ENCODE measurements at regions not wholly inside any gene's neighbourhood (a gene's known extent, or its start where the extent isn't known, plus 50 kb on each side); places are given as distances from the start of the nearest gene placed in this dataset.

- no peak overlapping the region for H3K4me3 ChIP-seq (ENCODE audit: low read length)
- peaks cover 4% of the 10 kb centered on the region for H3K4me1 ChIP-seq (ENCODE audit: control insufficient read depth, low read depth, low read length)
- no peaks in the 10 kb centered on the region for H3K9me3 ChIP-seq (ENCODE audit: control insufficient read depth, low read depth, low read length)
- H3K27ac ChIP-seq (ENCODE audit: low read length) = no peak overlapping the region
- H3K9ac ChIP-seq (ENCODE audit: low read length) = no peak overlapping the region
- H3K36me3 ChIP-seq (ENCODE audit: control insufficient read depth, low read depth, low read length) = no peaks in the 10 kb centered on the region
- H3K27me3 ChIP-seq (ENCODE audit: control insufficient read depth, insufficient read depth, low read length) = peaks cover 13% of the 10 kb centered on the region
Observed at GRCh38 chr20:22442318-22442717, 142.1 kb downstream of the FOXA2 start.

DNA sequence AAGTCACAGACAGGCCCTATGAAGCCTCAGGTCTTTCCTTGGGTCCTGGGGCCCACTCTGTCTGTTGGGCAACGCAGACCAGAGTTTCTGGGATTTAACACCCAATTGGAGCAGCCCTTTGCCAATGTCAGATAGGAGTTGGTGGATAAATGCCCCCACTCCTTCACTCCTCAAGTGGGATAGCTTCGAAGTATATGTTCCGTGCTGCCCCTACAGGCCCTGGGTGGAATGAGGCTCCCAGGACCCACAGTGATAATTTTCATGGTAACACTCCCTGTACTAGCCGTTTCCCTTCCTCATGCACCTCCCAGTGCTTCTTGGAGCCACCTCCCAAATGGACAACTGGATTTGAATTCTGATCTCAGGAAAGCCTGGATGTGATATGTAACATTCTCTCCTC, 145.4 kb downstream of the FOXA2 start:
- no peak overlapping the region for H3K9ac ChIP-seq (ENCODE audit: low read length)
- peaks cover 4% of the 10 kb centered on the region for H3K4me1 ChIP-seq (ENCODE audit: control insufficient read depth, low read depth, low read length)
- H3K4me3 ChIP-seq (ENCODE audit: low read length) = no peak overlapping the region
- H3K27me3 ChIP-seq (ENCODE audit: control insufficient read depth, insufficient read depth, low read length) = peaks cover 32% of the 10 kb centered on the region
- no peaks in the 10 kb centered on the region for H3K9me3 ChIP-seq (ENCODE audit: control insufficient read depth, low read depth, low read length)
- no peak overlapping the region for H3K27ac ChIP-seq (ENCODE audit: low read length)
- H3K36me3 ChIP-seq (ENCODE audit: control insufficient read depth, low read depth, low read length) = no peaks in the 10 kb centered on the region

DNA sequence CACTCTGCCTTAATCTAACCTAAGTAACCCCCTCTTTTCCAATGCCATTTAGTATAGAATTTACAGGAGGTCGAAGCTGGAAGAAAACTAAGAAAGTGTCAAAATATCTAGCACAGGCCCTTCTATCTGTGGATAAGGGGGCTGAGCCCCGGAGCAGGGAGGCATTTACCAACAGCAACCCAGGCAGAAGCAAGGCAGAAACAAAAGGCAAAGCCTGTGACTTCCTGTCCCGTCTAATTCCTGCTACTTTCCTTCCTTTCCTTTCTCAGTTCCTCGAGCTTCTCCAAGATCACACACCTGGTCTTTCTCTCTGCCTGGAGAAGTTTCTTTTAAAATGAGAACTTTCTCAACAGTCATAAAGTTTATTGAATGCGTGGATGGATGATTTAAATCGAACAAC, 146.0 kb downstream of the FOXA2 start:
- Histone ChIP-seq H3K4me3 (ENCODE audit: low read length) (no peak overlapping the region), H3K9ac (ENCODE audit: low read length) (no peak overlapping the region), H3K27me3 (ENCODE audit: control insufficient read depth, insufficient read depth, low read length) (peaks cover 38% of the 10 kb centered on the region), H3K27ac (ENCODE audit: low read length) (no peak overlapping the region), H3K36me3 (ENCODE audit: control insufficient read depth, low read depth, low read length) (no peaks in the 10 kb centered on the region), H3K9me3 (ENCODE audit: control insufficient read depth, low read depth, low read length) (no peaks in the 10 kb centered on the region), H3K4me1 (ENCODE audit: control insufficient read depth, low read depth, low read length) (peaks cover 4% of the 10 kb centered on the region)

- Histone ChIP-seq H3K27me3 (ENCODE audit: control insufficient read depth, insufficient read depth, low read length) (peaks cover 48% of the 10 kb centered on the region), H3K9me3 (ENCODE audit: control insufficient read depth, low read depth, low read length) (no peaks in the 10 kb centered on the region), H3K36me3 (ENCODE audit: control insufficient read depth, low read depth, low read length) (no peaks in the 10 kb centered on the region), H3K9ac (ENCODE audit: low read length) (no peak overlapping the region), H3K4me3 (ENCODE audit: low read length) (no peak overlapping the region), H3K4me1 (ENCODE audit: control insufficient read depth, low read depth, low read length) (peaks cover 4% of the 10 kb centered on the region), H3K27ac (ENCODE audit: low read length) (no peak overlapping the region)
Observed at GRCh38 chr20:22437354-22437753, 147.0 kb downstream of the FOXA2 start.

- no peak overlapping the region for H3K27ac ChIP-seq (ENCODE audit: low read length)
- no peaks in the 10 kb centered on the region for H3K9me3 ChIP-seq (ENCODE audit: control insufficient read depth, low read depth, low read length)
- peaks cover 10% of the 10 kb centered on the region for H3K4me1 ChIP-seq (ENCODE audit: control insufficient read depth, low read depth, low read length)
- H3K9ac ChIP-seq (ENCODE audit: low read length) = no peak overlapping the region
- H3K27me3 ChIP-seq (ENCODE audit: control insufficient read depth, insufficient read depth, low read length) = peaks cover 95% of the 10 kb centered on the region
- no peaks in the 10 kb centered on the region for H3K36me3 ChIP-seq (ENCODE audit: control insufficient read depth, low read depth, low read length)
- no peak overlapping the region for H3K4me3 ChIP-seq (ENCODE audit: low read length)
Observed at GRCh38 chr20:22431419-22431818, 153.0 kb downstream of the FOXA2 start.

DNA sequence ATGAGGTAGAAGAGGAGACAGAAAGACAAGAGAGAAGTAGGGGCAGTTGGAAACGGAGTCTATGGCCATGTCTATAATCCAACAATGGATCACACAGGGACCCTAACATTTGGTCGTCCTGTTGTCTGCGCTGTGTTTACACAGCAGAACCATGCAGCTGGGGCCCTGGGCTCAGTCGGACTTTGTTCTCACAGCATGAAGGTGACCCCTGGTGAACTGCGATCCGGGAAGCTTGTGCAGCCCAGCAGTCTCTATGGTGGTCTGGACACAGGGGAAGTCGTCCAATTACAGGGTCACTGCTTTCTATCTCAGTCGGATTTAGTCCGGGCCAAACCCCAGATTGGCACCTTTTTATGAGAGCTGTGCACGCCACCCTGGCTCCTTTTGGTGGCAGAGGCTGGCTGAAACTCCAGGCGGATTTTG, 153.6 kb downstream of the FOXA2 start:
- H3K9ac ChIP-seq (ENCODE audit: low read length) = no peak overlapping the region
- no peaks in the 10 kb centered on the region for H3K9me3 ChIP-seq (ENCODE audit: control insufficient read depth, low read depth, low read length)
- H3K4me3 ChIP-seq (ENCODE audit: low read length) = no peak overlapping the region
- H3K36me3 ChIP-seq (ENCODE audit: control insufficient read depth, low read depth, low read length) = no peaks in the 10 kb centered on the region
- H3K27me3 ChIP-seq (ENCODE audit: control insufficient read depth, insufficient read depth, low read length) = peaks cover 97% of the 10 kb centered on the region
- H3K4me1 ChIP-seq (ENCODE audit: control insufficient read depth, low read depth, low read length) = peaks cover 10% of the 10 kb centered on the region
- no peak overlapping the region for H3K27ac ChIP-seq (ENCODE audit: low read length)

DNA sequence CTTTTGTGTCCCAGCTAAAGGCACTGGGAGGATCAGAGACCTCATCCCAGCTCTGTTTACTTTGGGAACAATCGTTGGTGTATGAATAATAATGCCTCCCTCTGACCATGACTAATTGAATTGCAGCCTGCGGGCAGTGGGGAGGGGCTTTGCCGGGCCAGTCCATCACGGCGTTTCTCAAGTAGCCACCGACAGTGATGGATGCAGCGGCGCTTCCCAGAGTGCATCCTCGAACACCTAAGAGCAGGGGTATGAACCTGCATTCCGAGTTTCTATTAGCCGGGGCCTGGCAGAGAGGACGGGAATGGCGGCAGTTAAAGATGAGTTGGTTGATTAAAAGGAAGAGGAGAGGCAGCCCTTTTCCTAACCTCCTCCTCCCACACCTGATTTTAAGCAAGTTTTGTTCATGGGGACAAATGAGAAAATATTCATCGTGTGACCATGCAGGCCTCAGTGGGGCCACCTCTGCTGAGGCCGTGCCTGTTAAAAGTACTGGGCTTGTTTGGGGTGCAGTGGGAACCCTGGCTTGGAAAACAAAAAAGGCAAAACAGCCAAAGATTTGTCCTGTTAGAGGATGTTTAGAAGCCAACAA, 154.1 kb downstream of the FOXA2 start:
- no peak overlapping the region for H3K9ac ChIP-seq (ENCODE audit: low read length)
- peaks cover 97% of the 10 kb centered on the region for H3K27me3 ChIP-seq (ENCODE audit: control insufficient read depth, insufficient read depth, low read length)
- no peak overlapping the region for H3K4me3 ChIP-seq (ENCODE audit: low read length)
- H3K27ac ChIP-seq (ENCODE audit: low read length) = no peak overlapping the region
- no peaks in the 10 kb centered on the region for H3K36me3 ChIP-seq (ENCODE audit: control insufficient read depth, low read depth, low read length)
- H3K9me3 ChIP-seq (ENCODE audit: control insufficient read depth, low read depth, low read length) = no peaks in the 10 kb centered on the region
- peaks cover 10% of the 10 kb centered on the region for H3K4me1 ChIP-seq (ENCODE audit: control insufficient read depth, low read depth, low read length)

DNA sequence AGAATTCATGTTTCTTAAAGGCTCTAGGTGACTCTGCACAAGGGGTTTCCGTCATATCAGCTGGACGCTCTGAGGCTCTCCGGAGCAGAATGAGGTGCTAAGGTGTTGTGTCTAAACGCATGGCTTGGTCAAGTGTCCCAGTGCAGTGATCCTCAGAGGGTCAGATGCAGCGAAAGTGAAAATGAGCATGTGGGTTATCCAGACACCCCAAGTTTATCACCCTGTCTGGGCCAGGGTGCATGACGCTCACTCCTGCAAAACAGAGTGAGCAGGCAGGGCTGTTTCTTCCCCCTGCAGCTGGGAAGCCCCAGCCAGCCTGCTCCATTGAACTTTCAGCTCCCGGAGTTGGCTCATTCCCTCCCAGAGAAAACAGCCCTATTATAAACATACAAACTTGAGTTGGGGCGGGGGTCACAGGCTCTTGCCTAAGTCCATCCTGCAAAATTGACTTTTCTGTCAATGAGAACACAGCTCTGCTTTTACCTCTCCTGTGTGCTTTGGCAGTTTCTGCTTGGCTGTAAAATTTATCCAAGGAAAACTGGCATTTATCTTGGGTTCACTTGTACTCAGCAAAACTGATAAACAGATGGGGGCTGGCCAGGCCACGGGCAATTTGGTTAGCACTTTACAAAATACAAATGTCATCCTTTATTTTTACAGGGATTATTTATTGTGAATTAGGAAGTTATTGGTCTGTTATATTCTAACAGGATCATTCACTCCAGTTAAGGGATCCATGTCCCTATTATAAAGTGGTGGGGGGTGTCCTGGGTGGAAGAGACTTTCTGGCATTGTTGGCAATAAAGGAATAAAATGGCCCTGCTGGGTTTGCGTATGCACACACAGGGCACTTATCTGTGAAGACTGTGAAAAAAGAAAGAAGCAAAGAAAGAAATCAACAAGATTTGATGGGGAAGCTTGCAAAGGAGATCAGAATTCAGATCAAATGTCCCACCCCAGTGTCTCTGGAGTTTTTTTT, 154.9 kb downstream of the FOXA2 start:
- H3K36me3 ChIP-seq (ENCODE audit: control insufficient read depth, low read depth, low read length) = no peaks in the 10 kb centered on the region
- no peak overlapping the region for H3K9ac ChIP-seq (ENCODE audit: low read length)
- no peak overlapping the region for H3K27ac ChIP-seq (ENCODE audit: low read length)
- no peak overlapping the region for H3K4me3 ChIP-seq (ENCODE audit: low read length)
- H3K9me3 ChIP-seq (ENCODE audit: control insufficient read depth, low read depth, low read length) = no peaks in the 10 kb centered on the region
- peaks cover 10% of the 10 kb centered on the region for H3K4me1 ChIP-seq (ENCODE audit: control insufficient read depth, low read depth, low read length)
- peaks cover 97% of the 10 kb centered on the region for H3K27me3 ChIP-seq (ENCODE audit: control insufficient read depth, insufficient read depth, low read length)

DNA sequence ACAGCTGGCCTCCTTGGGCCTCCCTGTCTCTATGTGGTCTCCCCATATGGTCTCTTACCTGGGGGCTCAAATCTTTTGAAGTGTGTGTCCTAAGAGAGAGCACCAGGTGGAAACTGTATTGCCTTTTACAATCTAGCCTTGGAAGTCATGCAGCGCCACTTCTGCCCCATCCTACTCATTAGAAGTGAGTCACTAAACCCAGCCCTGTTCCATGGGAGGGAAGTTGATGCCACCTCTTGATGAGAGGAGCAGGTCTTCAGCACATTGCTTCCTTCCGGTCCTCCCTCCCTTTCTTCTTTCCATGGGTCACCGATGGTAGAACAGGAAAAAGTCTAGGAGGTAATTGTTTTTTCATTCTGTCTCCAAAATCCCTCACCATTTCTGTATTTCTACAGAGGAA, 156.3 kb downstream of the FOXA2 start:
- no peaks in the 10 kb centered on the region for H3K36me3 ChIP-seq (ENCODE audit: control insufficient read depth, low read depth, low read length)
- no peaks in the 10 kb centered on the region for H3K9me3 ChIP-seq (ENCODE audit: control insufficient read depth, low read depth, low read length)
- H3K4me1 ChIP-seq (ENCODE audit: control insufficient read depth, low read depth, low read length) = peaks cover 10% of the 10 kb centered on the region
- H3K9ac ChIP-seq (ENCODE audit: low read length) = no peak overlapping the region
- H3K27me3 ChIP-seq (ENCODE audit: control insufficient read depth, insufficient read depth, low read length) = peaks cover 97% of the 10 kb centered on the region
- H3K4me3 ChIP-seq (ENCODE audit: low read length) = no peak overlapping the region
- H3K27ac ChIP-seq (ENCODE audit: low read length) = no peak overlapping the region

GRCh38 chr20:22426772-22427171, 157.6 kb downstream of the FOXA2 start:
- peaks cover 92% of the 10 kb centered on the region for H3K27me3 ChIP-seq (ENCODE audit: control insufficient read depth, insufficient read depth, low read length)
- H3K9me3 ChIP-seq (ENCODE audit: control insufficient read depth, low read depth, low read length) = no peaks in the 10 kb centered on the region
- H3K27ac ChIP-seq (ENCODE audit: low read length) = no peak overlapping the region
- H3K9ac ChIP-seq (ENCODE audit: low read length) = no peak overlapping the region
- H3K4me1 ChIP-seq (ENCODE audit: control insufficient read depth, low read depth, low read length) = peaks cover 10% of the 10 kb centered on the region
- H3K36me3 ChIP-seq (ENCODE audit: control insufficient read depth, low read depth, low read length) = no peaks in the 10 kb centered on the region
- no peak overlapping the region for H3K4me3 ChIP-seq (ENCODE audit: low read length)

GRCh38 chr20:22425344-22426295, 158.8 kb downstream of the FOXA2 start:
- Histone ChIP-seq H3K36me3 (ENCODE audit: control insufficient read depth, low read depth, low read length) (no peaks in the 10 kb centered on the region), H3K9ac (ENCODE audit: low read length) (no peak overlapping the region), H3K27ac (ENCODE audit: low read length) (no peak overlapping the region), H3K27me3 (ENCODE audit: control insufficient read depth, insufficient read depth, low read length) (peaks cover 81% of the 10 kb centered on the region), H3K4me1 (ENCODE audit: control insufficient read depth, low read depth, low read length) (peaks cover 10% of the 10 kb centered on the region), H3K9me3 (ENCODE audit: control insufficient read depth, low read depth, low read length) (no peaks in the 10 kb centered on the region), H3K4me3 (ENCODE audit: low read length) (no peak overlapping the region)

Measured in iPS-18a (cell line).